ENCODE measurements at regions not wholly inside any gene's neighbourhood (a gene's known extent, or its start where the extent isn't known, plus 50 kb on each side); places are given as distances from the start of the nearest gene placed in this dataset.

GRCh38 chr5:174844971-174845370 is 120.6 kb downstream of the MSX2 start:
- Histone ChIP-seq H3K27ac (no peak overlapping the region), H3K27me3 (replicated peaks; ENCODE audit: insufficient read depth) (no peaks in the 10 kb centered on the region), H3K4me3 (no peak overlapping the region), H3K9me3 (no peaks in the 10 kb centered on the region), H3K4me1 (ENCODE audit: control insufficient read depth in 1 of 2, low read depth in 2 of 2) (no peaks in the 10 kb centered on the region), H3K36me3 (no peaks in the 10 kb centered on the region)
- TF ChIP-seq, protein P1, sequence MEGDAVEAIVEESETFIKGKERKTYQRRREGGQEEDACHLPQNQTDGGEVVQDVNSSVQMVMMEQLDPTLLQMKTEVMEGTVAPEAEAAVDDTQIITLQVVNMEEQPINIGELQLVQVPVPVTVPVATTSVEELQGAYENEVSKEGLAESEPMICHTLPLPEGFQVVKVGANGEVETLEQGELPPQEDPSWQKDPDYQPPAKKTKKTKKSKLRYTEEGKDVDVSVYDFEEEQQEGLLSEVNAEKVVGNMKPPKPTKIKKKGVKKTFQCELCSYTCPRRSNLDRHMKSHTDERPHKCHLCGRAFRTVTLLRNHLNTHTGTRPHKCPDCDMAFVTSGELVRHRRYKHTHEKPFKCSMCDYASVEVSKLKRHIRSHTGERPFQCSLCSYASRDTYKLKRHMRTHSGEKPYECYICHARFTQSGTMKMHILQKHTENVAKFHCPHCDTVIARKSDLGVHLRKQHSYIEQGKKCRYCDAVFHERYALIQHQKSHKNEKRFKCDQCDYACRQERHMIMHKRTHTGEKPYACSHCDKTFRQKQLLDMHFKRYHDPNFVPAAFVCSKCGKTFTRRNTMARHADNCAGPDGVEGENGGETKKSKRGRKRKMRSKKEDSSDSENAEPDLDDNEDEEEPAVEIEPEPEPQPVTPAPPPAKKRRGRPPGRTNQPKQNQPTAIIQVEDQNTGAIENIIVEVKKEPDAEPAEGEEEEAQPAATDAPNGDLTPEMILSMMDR (IDR thresholded peaks at IDR 0.05), result no peak
- no peak for DNase-seq (ENCODE audit: low spot score)
- ATAC-seq (ENCODE audit: insufficient number of reproducible peaks, low FRiP score, low read depth), result no peak

GRCh38 chr5:174843263-174844250 is 119.2 kb downstream of the MSX2 start:
- ATAC-seq (ENCODE audit: insufficient number of reproducible peaks, low FRiP score, low read depth) (no peak), DNase-seq (ENCODE audit: low spot score) (no peak)
- no peaks in the 10 kb centered on the region for H3K4me1 ChIP-seq (ENCODE audit: control insufficient read depth in 1 of 2, low read depth in 2 of 2)
- no peaks in the 10 kb centered on the region for H3K27me3 ChIP-seq (replicated peaks; ENCODE audit: insufficient read depth)
- H3K27ac ChIP-seq, result no peak overlapping the region
- H3K4me3 ChIP-seq, result no peak overlapping the region
- TF ChIP-seq, protein P1 (IDR thresholded peaks at IDR 0.05), result no peak
- no peaks in the 10 kb centered on the region for H3K36me3 ChIP-seq
- H3K9me3 ChIP-seq, result no peaks in the 10 kb centered on the region

DNA sequence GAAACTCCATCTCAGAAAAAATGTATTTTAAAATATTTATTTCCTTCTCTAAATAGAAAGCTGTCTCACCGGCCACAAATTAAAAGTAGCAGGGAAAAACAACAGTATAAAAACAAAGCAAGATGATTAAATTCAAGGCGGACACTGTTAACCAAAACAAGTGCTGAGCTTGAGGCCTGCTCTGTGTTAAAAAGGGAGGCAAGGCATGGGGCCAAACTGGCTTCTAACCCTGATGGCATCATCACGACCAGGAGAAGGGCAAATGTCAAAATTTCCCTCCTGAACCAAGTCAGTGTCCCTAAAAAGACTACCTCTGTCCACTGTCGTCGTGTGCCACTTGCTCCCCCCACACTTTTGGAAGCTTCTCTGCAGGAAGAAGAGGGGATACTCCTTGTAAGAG is 116.1 kb downstream of the MSX2 start:
- Histone ChIP-seq H3K4me3 (no peak overlapping the region), H3K4me1 (ENCODE audit: control insufficient read depth in 1 of 2, low read depth in 2 of 2) (no peaks in the 10 kb centered on the region), H3K27ac (no peak overlapping the region), H3K27me3 (replicated peaks; ENCODE audit: insufficient read depth) (no peaks in the 10 kb centered on the region), H3K36me3 (no peaks in the 10 kb centered on the region), H3K9me3 (no peaks in the 10 kb centered on the region)
- no peak for DNase-seq (ENCODE audit: low spot score)
- TF ChIP-seq, protein P1 (IDR thresholded peaks at IDR 0.05), result no peak
- no peak for ATAC-seq (ENCODE audit: insufficient number of reproducible peaks, low FRiP score, low read depth)

GRCh38 chr5:174839196-174839595 is 114.8 kb downstream of the MSX2 start:
- DNase-seq (ENCODE audit: low spot score), result no peak
- no peaks in the 10 kb centered on the region for H3K4me1 ChIP-seq (ENCODE audit: control insufficient read depth in 1 of 2, low read depth in 2 of 2)
- no peak overlapping the region for H3K4me3 ChIP-seq
- H3K27ac ChIP-seq, result no peak overlapping the region
- no peaks in the 10 kb centered on the region for H3K27me3 ChIP-seq (replicated peaks; ENCODE audit: insufficient read depth)
- H3K9me3 ChIP-seq, result no peaks in the 10 kb centered on the region
- no peaks in the 10 kb centered on the region for H3K36me3 ChIP-seq
- TF ChIP-seq, protein P1 (IDR thresholded peaks at IDR 0.05), result no peak
- ATAC-seq (ENCODE audit: insufficient number of reproducible peaks, low FRiP score, low read depth), result no peak

- no peaks in the 10 kb centered on the region for H3K4me1 ChIP-seq (ENCODE audit: control insufficient read depth in 1 of 2, low read depth in 2 of 2)
- no peak for DNase-seq (ENCODE audit: low spot score)
Measured at GRCh38 chr5:174837919-174838902, 113.8 kb downstream of the MSX2 start.

More at GRCh38 chr5:174837919-174838902, 113.8 kb downstream of the MSX2 start:
- H3K27me3 ChIP-seq (replicated peaks; ENCODE audit: insufficient read depth), result no peaks in the 10 kb centered on the region
- TF ChIP-seq, protein P1 (IDR thresholded peaks at IDR 0.05), result no peak
- ATAC-seq (ENCODE audit: insufficient number of reproducible peaks, low FRiP score, low read depth), result peak; percentile 48
- H3K9me3 ChIP-seq, result no peaks in the 10 kb centered on the region
- no peak overlapping the region for H3K4me3 ChIP-seq
- no peak overlapping the region for H3K27ac ChIP-seq
- H3K36me3 ChIP-seq, result no peaks in the 10 kb centered on the region

Data from thoracic aorta (tissue), 2 donors.